ENCODE measurements at regions not wholly inside any gene's neighbourhood (a gene's known extent, or its start where the extent isn't known, plus 50 kb on each side); places are given as distances from the start of the nearest gene placed in this dataset.

DNA sequence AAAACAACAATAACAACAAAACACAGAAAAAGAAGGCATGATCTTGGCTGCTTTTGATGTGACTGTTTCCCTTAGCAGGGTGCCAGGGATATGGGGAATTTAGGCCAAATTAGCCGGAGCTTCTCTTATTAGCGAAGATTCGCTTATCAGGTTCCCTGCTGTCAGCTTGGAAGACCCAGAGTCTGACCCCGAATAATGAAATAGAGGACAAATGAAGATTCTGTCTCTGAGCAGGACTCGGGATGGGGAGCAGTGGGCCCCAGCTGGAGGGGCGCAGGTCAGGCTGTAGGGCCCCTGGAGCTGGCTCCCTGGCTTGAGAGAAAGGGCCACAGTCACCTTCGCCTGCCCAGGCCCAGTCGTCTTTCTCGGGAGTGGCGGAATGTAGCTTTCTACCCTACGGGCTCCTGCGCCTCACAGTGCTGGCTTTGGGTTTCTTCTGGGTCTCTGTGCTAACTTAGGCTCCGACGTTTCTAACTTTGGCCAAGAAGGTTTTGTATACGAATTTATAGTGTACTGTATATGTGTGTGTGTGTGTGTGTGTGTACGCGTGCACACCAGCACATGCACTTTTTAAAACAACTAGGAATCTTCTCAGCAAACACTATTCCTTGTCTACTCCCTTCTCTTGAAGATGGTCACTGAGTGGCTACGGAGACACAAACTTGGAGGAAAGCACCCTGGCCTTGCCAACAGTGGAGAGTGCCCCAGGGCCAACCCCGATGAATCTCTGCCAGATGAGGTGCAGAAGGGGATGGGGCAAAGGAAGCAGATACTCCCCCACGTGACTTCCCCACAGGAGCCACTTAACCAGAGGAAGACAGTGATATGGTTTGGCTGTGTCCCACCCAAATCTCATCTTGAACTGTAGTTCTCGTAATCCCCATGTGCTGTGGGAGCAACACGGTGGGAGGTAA lies 195.6 kb upstream of the COPS8 start:
- TF ChIP-seq, protein P1, sequence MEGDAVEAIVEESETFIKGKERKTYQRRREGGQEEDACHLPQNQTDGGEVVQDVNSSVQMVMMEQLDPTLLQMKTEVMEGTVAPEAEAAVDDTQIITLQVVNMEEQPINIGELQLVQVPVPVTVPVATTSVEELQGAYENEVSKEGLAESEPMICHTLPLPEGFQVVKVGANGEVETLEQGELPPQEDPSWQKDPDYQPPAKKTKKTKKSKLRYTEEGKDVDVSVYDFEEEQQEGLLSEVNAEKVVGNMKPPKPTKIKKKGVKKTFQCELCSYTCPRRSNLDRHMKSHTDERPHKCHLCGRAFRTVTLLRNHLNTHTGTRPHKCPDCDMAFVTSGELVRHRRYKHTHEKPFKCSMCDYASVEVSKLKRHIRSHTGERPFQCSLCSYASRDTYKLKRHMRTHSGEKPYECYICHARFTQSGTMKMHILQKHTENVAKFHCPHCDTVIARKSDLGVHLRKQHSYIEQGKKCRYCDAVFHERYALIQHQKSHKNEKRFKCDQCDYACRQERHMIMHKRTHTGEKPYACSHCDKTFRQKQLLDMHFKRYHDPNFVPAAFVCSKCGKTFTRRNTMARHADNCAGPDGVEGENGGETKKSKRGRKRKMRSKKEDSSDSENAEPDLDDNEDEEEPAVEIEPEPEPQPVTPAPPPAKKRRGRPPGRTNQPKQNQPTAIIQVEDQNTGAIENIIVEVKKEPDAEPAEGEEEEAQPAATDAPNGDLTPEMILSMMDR (IDR thresholded peaks at IDR 0.05; ENCODE audit: borderline replicate concordance, control extremely low read depth, extremely low read depth, insufficient read depth, missing control alignments): no peak
- no peak for DNase-seq (ENCODE audit: low spot score)
- in situ Hi-C loops (cut with MboI; ENCODE audit: low sequenced_read_pairs, unreplicated experiment): no loop called here

DNA sequence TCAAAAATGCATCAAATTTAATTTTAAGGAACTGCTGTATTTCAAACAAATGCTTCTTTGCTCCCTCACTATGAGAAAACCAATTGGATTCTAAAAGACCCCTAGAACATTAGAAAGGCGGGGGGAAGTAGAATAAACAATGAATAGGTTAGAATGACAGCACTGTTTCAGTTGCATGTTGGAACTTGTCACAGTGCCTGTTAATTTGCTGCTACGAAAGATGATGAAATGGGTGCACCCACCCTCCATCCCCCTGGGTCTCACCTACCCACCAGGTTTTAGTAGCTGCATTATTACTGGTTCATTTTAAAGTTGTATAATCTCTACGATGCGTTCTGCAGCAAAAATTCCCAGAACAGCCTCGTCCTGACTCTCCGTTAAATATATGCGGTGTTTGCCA lies 193.0 kb upstream of the COPS8 start:
- TF ChIP-seq, protein P1 (IDR thresholded peaks at IDR 0.05; ENCODE audit: borderline replicate concordance, control extremely low read depth, extremely low read depth, insufficient read depth, missing control alignments): no peak
- no peak for DNase-seq (ENCODE audit: low spot score)
- in situ Hi-C loops (cut with MboI; ENCODE audit: low sequenced_read_pairs, unreplicated experiment): no loop called here

DNA sequence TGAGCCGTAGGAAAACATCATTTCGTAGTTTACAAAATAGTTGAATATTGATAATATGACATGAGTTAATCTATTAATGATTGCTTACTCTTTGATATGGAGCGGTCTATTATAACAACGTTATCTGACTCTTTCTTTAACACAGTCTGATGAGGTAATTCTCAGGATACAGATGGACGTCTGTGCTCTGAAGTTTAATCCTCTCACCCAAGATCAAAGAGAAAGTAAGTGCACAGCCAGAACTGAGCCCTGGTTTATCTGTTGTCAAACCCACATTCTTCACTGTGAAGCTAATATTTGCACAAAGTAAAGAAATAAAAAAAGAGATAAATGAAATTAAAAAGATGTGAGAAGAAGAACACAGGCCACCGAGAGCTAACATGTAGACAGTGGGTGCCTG lies 190.9 kb upstream of the COPS8 start:
- TF ChIP-seq, protein P1 (IDR thresholded peaks at IDR 0.05; ENCODE audit: borderline replicate concordance, control extremely low read depth, extremely low read depth, insufficient read depth, missing control alignments): no peak
- no peak for DNase-seq (ENCODE audit: low spot score)
- in situ Hi-C loops (cut with MboI; ENCODE audit: low sequenced_read_pairs, unreplicated experiment): no loop called here

DNA sequence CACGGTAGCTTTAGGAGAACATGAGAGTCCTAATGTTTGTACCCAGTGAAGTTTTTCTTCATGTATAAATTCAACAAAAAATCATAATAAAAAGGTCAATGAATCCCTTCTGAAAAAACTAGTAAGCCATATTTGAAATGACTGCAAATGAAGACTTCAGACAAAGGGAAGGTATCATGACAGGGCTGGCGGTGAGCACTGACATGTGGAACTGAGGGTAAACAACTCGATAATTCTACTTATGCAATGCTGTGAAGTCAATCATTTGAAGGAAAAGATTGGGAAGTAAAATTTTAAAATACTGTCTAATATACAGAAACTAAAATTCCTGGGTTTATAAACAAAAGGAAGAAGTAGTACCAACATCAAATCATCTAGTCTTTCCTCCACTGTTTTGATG lies 190.2 kb upstream of the COPS8 start:
- TF ChIP-seq, protein P1 (IDR thresholded peaks at IDR 0.05; ENCODE audit: borderline replicate concordance, control extremely low read depth, extremely low read depth, insufficient read depth, missing control alignments): no peak
- DNase-seq (ENCODE audit: low spot score): no peak
- in situ Hi-C loops (cut with MboI; ENCODE audit: low sequenced_read_pairs, unreplicated experiment): no loop called here

DNA sequence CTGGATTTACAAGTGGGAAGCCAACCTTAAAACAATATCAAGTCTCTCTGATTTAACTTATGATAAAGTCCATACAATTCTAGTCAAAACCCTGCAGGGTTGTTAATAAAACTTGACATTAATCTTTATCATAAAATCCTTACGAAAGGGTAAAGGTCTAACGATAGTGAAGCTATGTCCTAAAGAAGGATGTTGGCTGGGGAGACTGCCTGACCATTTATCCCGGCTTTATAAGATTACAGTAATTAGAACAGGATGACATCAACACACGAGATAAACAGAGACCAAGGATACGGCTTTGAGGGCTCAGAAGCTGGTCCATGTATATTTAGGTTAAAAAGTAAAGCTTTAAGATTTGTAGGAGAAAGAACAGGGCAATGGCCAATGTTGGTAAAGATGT lies 189.0 kb upstream of the COPS8 start:
- TF ChIP-seq, protein P1 (IDR thresholded peaks at IDR 0.05; ENCODE audit: borderline replicate concordance, control extremely low read depth, extremely low read depth, insufficient read depth, missing control alignments): no peak
- DNase-seq (ENCODE audit: low spot score): no peak
- in situ Hi-C loops (cut with MboI; ENCODE audit: low sequenced_read_pairs, unreplicated experiment): no loop called here

GRCh38 chr2:236899146-236899545 lies 186.5 kb upstream of the COPS8 start:
- DNase-seq (ENCODE audit: low spot score): no peak
- in situ Hi-C loops (cut with MboI; ENCODE audit: low sequenced_read_pairs, unreplicated experiment): no loop called here
- TF ChIP-seq, protein P1 (IDR thresholded peaks at IDR 0.05; ENCODE audit: borderline replicate concordance, control extremely low read depth, extremely low read depth, insufficient read depth, missing control alignments): no peak

Measured in GM13976 (cell line).